ENCODE measurements at regions not wholly inside any gene's neighbourhood (a gene's known extent, or its start where the extent isn't known, plus 50 kb on each side); places are given as distances from the start of the nearest gene placed in this dataset.

GRCh38 chr13:79187917-79188690 is 218.0 kb downstream of the RBM26 start:
- ChIA-PET POLR2A (ENCODE audit: partially characterized antibody) (no interaction called here), CTCF (ENCODE audit: partially characterized antibody) (no interaction called here)
- Histone ChIP-seq H2BK5ac (ENCODE audit: low read depth, low read length) (no peak overlapping the region), H3K9ac (replicated peaks in 1 of 4; ENCODE audit: extremely low read depth in 1 of 4, low read depth in 3 of 4, low read length in 3 of 4) (no peak overlapping the region), H3K23ac (ENCODE audit: insufficient read length) (no peak overlapping the region), H3K9me3 (ENCODE audit: insufficient read depth in 2 of 2, low read depth in 1 of 2, low read length in 1 of 2) (no peaks in the 10 kb centered on the region), H2AFZ (ENCODE audit: low read length) (no peak overlapping the region), H2AK5ac (ENCODE audit: low read depth, low read length) (no peak overlapping the region), H3K27ac (ENCODE audit: low read depth, low read length) (no peak overlapping the region), H3K36me3 (ENCODE audit: control insufficient read depth in 2 of 4, insufficient read depth in 4 of 4, low read length in 3 of 4) (no peaks in the 10 kb centered on the region), H3K27me3 (replicated peaks in 1 of 4; ENCODE audit: control insufficient read depth in 3 of 4, extremely low read depth in 1 of 4, insufficient read depth in 3 of 4, low read length in 3 of 4) (no peaks in the 10 kb centered on the region), H3K14ac (ENCODE audit: insufficient read length) (no peak overlapping the region), H3K56ac (replicated peaks; ENCODE audit: insufficient read length, low read depth, low read length) (no peak overlapping the region), H2BK20ac (ENCODE audit: low read length) (no peak overlapping the region), H2BK12ac (ENCODE audit: low read depth, low read length) (no peak overlapping the region), H3K4ac (replicated peaks; ENCODE audit: insufficient read length, low read depth, low read length) (no peak overlapping the region), H4K5ac (ENCODE audit: insufficient read length, low read depth, low read length) (no peak overlapping the region), H3K18ac (ENCODE audit: extremely low read depth, low read length) (no peak overlapping the region), H3K4me1 (replicated peaks in 1 of 4; ENCODE audit: control insufficient read depth in 3 of 4, insufficient read depth in 4 of 4, low read length in 3 of 4) (no peaks in the 10 kb centered on the region), H3K4me2 (ENCODE audit: insufficient read depth in 1 of 2, low read depth in 2 of 2, low read length in 2 of 2) (no peak overlapping the region), H3K4me3 (ENCODE audit: extremely low read depth in 1 of 4, insufficient read depth in 2 of 4, low read depth in 3 of 4, low read length in 4 of 4) (no peak overlapping the region), H2BK120ac (replicated peaks; ENCODE audit: low read depth, low read length) (no peak overlapping the region), H3K79me2 (ENCODE audit: control insufficient read depth in 1 of 2, insufficient read depth in 2 of 2, low read length in 2 of 2) (no peaks in the 10 kb centered on the region), H4K91ac (replicated peaks; ENCODE audit: insufficient read length, low read length) (no peak overlapping the region), H3K79me1 (ENCODE audit: low read depth, low read length) (no peaks in the 10 kb centered on the region), H4K20me1 (replicated peaks in 1 of 2; ENCODE audit: control insufficient read depth in 1 of 2, insufficient read depth in 2 of 2, low read length in 2 of 2) (no peaks in the 10 kb centered on the region), H3K23me2 (ENCODE audit: low read depth, low read length) (no peaks in the 10 kb centered on the region), H2BK15ac (ENCODE audit: low read length) (no peak overlapping the region), H4K8ac (ENCODE audit: extremely low read depth, insufficient read depth, low read length) (no peak overlapping the region)
- no peak for TF ChIP-seq RAD21 (IDR thresholded peaks at IDR 0.05 in 1 of 2, conservative IDR thresholded peaks at IDR 0.05 in 1 of 2; ENCODE audit: low read depth in 2 of 2, low read length in 2 of 2)
- TF ChIP-seq CHD1 (IDR thresholded peaks at IDR 0.05; ENCODE audit: low read depth, low read length), result no peak
- TF ChIP-seq CBX5 (IDR thresholded peaks at IDR 0.05; ENCODE audit: low read depth, low read length), result no peak
- TF ChIP-seq PHF8 (conservative IDR thresholded peaks at IDR 0.05; ENCODE audit: low read depth, low read length), result no peak
- TF ChIP-seq RXRA (IDR thresholded peaks at IDR 0.05; ENCODE audit: insufficient read depth, low read depth, low read length), result no peak
- no peak for TF ChIP-seq E2F6 (IDR thresholded peaks at IDR 0.05)
- TF ChIP-seq BCL11A (IDR thresholded peaks at IDR 0.05; ENCODE audit: low read depth in 2 of 2, low read length in 2 of 2), result no peak
- no peak for TF ChIP-seq NRF1 (IDR thresholded peaks at IDR 0.05; ENCODE audit: low read depth, low read length)
- TF ChIP-seq JUND (IDR thresholded peaks at IDR 0.05; ENCODE audit: low read length), result no peak
- no peak for TF ChIP-seq SP1 (IDR thresholded peaks at IDR 0.05; ENCODE audit: low read depth, low read length)
- no peak for TF ChIP-seq MAFK (IDR thresholded peaks at IDR 0.05; ENCODE audit: low read depth, low read length)
- TF ChIP-seq JUN (IDR thresholded peaks at IDR 0.05; ENCODE audit: low read depth, low read length), result no peak
- TF ChIP-seq RBBP5 (IDR thresholded peaks at IDR 0.05; ENCODE audit: borderline replicate concordance, low read depth, low read length), result no peak
- DNase-seq (ENCODE audit: low read depth in 1 of 2, low spot score in 2 of 2) (no peak), FAIRE-seq (no peak)
- WGBS, 2 experiments (ENCODE audit: extremely low coverage in 1 of 2, insufficient coverage in 1 of 2, insufficient read length in 1 of 2, insufficient replicate concordance in 2 of 2, low coverage in 1 of 2, low lambda C conversion rate in 2 of 2, missing lambda C conversion rate in 1 of 2), result 92% methylated on average over 3 of the region's 3 CpGs; no CpG with 5 or more reads in 1 of the 2 experiments

All from H1 (cell line).